Muscle of leg (tissue), 3 donors: ENCODE measurements at regions not wholly inside any gene's neighbourhood (a gene's known extent, or its start where the extent isn't known, plus 50 kb on each side); places are given as distances from the start of the nearest gene placed in this dataset.

Experiments used
- DNase-seq: peaks from one replicate; pipeline ENCODE4 v3.0.0; 2013
- H3K27ac ChIP-seq: one replicate; pipeline ENCODE4 v1.5.1; 2013; ENCODE audit warnings: mild to moderate bottlenecking, low read length, control low read depth
- H3K27me3 ChIP-seq: one replicate; pipeline ENCODE4 v1.6.1; 2013; ENCODE audit warnings: low read length; ENCODE audit not compliant: control insufficient read depth, insufficient read depth
- H3K36me3 ChIP-seq: one replicate; pipeline ENCODE4 v1.6.1; 2013; ENCODE audit warnings: low read length; ENCODE audit not compliant: control insufficient read depth, insufficient read depth
- H3K4me1 ChIP-seq: one replicate; pipeline ENCODE4 v1.6.1; 2013; ENCODE audit warnings: low read length; ENCODE audit not compliant: control insufficient read depth, insufficient read depth
- H3K4me3 ChIP-seq: one replicate; pipeline ENCODE4 v1.5.1; 2013; ENCODE audit warnings: low read length, control low read depth
- H3K9me3 ChIP-seq: replicated peaks from 2 replicates; pipeline ENCODE4 v1.6.1; 2013; ENCODE audit warnings: low read depth, low read length; ENCODE audit not compliant: control insufficient read depth
- WGBS: methylation state at CpG from one replicate; pipeline ENCODE4 v1.1.5; 2013; ENCODE audit warnings: missing lambda C conversion rate; ENCODE audit not compliant: insufficient coverage; 5-methylcytosine and 5-hydroxymethylcytosine counted together

DNA sequence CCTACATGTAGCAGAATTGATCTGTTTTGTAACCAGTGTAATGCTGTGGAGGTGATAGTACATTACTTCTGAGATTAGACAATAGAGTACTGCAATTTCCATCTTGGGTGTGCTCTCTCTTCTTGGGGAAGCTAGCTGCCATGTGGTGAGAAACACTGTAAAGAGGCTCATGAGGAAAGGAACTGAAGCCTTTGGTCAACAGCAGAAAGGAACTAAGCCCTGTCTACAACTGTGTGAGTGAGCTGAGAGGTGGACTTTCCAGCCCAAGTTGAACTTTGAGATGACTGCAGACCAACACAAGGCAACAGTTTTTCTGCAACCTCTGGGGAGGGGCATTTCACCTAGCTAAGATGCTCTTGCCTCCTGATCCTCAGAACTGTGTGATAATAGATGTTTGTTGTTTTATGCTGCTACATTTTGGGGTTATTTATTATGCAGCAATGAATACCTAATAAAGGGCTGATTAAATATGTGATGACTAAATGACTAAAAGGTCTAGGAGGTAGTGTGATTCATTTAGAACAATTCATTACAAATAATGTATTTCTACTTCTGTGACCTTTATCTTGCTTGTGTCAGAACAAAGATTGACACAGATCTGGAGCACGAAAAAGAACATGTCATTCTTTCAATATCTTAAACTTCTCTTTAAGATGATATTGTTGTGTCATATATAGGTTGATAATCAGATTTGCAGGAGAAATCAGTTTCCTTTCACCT, 121.6 kb upstream of the THRB start:
- whole genome bisulfite sequencing = no CpG with 5 or more reads among the region's 1 CpG
- no peak overlapping the region for H3K27ac ChIP-seq
- no peaks in the 10 kb centered on the region for H3K36me3 ChIP-seq
- no peaks in the 10 kb centered on the region for H3K9me3 ChIP-seq
- H3K27me3 ChIP-seq = no peaks in the 10 kb centered on the region
- H3K4me1 ChIP-seq = no peaks in the 10 kb centered on the region
- DNase-seq = no peak
- no peak overlapping the region for H3K4me3 ChIP-seq

- WGBS = no CpG with 5 or more reads among the region's 1 CpG
- Histone ChIP-seq H3K36me3 (no peaks in the 10 kb centered on the region), H3K9me3 (no peaks in the 10 kb centered on the region), H3K27me3 (no peaks in the 10 kb centered on the region), H3K4me3 (no peak overlapping the region), H3K27ac (no peak overlapping the region), H3K4me1 (no peaks in the 10 kb centered on the region)
- no peak for DNase-seq
Measured at GRCh38 chr3:24622138-24622537, 127.5 kb upstream of the THRB start.

DNA sequence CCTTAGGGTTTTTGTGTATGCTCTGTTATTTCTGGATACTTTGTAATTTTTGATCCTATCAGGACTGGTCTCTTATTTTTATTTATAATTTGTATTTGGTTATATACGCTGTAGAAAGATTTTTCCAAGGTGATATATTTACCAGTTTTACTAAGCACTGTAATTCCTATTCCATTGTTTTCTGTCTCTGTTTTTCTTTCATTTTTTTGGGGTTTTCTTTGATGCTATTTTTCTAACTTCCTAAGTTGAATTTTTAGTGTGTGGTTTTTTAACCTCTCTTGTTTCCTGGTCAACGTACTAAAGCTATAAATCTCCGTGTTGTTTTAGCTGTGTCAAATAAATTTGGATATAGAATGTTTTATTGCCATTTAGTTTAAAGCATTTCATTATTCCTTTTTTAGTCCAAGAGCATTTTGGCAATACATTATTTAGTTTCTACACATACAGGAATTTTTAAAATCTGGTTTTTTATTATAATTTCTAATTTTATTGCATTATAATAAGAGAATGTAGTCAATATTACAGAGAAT, 128.1 kb upstream of the THRB start:
- WGBS = no CpG with 5 or more reads among the region's 3 CpGs

DNA sequence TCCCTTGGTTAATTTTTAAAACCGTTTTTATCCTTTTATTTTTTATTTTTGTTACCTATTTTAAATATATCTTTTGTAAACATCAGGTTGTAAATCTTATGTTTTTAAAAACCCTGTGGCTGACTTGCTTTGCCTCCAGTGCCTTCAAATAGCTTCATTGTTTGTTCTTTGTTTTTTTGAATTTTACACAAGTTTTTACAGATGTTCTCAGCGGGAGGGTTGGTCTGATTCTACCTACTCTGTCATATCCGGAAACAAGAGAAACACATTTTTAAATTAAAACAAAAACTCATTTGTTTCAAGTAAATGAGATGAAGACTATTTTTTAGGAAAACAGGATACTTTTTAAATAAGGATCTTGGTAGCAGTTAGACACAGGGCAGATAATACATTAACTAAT, 129.0 kb upstream of the THRB start:
- Histone ChIP-seq H3K27ac (no peak overlapping the region), H3K4me1 (no peaks in the 10 kb centered on the region), H3K27me3 (no peaks in the 10 kb centered on the region), H3K36me3 (no peaks in the 10 kb centered on the region), H3K9me3 (no peaks in the 10 kb centered on the region), H3K4me3 (no peak overlapping the region)
- DNase-seq = no peak
- WGBS = no CpG with 5 or more reads among the region's 3 CpGs

More for the DNA sequence above, 128.1 kb upstream of the THRB start:
- H3K4me3 ChIP-seq = no peak overlapping the region
- H3K27me3 ChIP-seq = no peaks in the 10 kb centered on the region
- no peaks in the 10 kb centered on the region for H3K36me3 ChIP-seq
- H3K9me3 ChIP-seq = no peaks in the 10 kb centered on the region
- DNase-seq = no peak
- H3K4me1 ChIP-seq = no peaks in the 10 kb centered on the region
- no peak overlapping the region for H3K27ac ChIP-seq

DNA sequence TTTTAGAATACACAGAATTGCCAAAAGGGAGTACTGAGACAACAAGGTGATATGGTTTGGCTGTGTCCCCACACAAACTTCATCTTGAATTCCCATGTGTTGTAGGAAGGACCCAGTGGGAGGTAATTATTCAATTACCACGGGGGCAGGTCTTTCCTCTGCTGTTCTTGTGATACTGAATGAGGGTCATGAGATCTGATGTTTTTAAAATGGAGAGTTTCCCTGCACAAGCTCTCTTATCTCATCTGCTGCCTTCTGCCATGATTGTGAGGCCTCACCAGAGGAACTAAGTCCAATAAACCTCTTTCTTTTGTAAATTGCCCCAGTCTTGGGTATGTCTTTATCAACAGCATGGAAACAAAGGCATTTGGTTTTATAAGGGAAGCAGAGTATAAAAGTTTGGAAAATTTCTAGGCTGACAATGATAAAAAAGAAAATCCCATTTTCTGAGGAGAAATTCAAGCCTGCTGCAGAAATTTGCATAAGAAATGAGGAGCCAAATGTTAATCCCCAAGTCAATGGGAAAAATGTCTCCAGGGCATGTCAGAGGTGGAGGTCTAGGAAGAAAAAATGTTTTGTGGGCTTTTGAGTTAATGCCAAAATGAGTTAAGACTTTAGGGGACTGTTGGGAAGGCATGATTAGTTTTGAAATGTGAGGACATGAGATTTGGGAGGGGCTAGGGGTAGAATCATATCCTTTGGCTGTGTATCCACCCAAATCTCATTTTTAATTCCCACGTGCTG, 130.5 kb upstream of the THRB start:
- H3K4me1 ChIP-seq = no peaks in the 10 kb centered on the region
- DNase-seq = no peak
- no peaks in the 10 kb centered on the region for H3K27me3 ChIP-seq
- H3K36me3 ChIP-seq = no peaks in the 10 kb centered on the region
- H3K4me3 ChIP-seq = no peak overlapping the region
- no CpG with 5 or more reads among the region's 2 CpGs for WGBS
- no peak overlapping the region for H3K27ac ChIP-seq
- no peaks in the 10 kb centered on the region for H3K9me3 ChIP-seq

DNA sequence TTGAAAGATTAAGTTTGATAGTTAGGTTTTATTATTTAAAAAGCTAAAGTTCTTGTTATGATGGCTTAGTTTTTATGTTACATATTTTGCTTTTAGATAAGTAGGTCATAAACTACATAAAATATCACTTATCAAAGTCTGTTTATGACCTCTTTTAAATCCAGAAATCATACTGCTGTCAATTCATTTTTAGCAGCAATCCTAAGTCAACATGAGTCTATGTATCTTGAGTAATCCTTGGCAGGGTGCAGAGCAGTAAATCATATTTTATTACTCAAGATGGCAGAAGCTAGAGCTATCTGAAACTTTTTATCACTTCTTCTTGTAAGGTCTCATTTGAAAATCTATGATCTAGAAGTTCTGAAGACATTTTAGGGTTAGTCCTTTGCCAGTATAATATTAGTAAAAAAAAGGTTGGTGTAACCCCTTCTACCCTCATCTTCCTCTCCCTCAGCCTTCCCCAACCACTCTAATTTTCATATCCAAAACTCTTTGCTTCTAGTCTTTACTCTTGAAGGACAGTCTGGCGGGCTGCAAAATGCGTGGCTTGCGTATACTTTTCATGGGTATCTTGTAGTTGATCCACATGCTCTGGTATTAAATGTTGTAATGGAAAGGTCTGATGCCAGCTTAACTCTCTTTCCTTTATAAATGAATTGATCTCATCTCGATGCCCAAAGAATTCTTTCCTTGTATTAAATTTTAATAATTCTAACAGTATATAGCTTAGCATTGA, 134.0 kb upstream of the THRB start:
- Histone ChIP-seq H3K36me3 (no peaks in the 10 kb centered on the region), H3K9me3 (no peaks in the 10 kb centered on the region), H3K4me1 (no peaks in the 10 kb centered on the region), H3K4me3 (no peak overlapping the region), H3K27me3 (no peaks in the 10 kb centered on the region), H3K27ac (no peak overlapping the region)
- peak; percentile 49 for DNase-seq
- no CpG with 5 or more reads among the region's 4 CpGs for WGBS

DNA sequence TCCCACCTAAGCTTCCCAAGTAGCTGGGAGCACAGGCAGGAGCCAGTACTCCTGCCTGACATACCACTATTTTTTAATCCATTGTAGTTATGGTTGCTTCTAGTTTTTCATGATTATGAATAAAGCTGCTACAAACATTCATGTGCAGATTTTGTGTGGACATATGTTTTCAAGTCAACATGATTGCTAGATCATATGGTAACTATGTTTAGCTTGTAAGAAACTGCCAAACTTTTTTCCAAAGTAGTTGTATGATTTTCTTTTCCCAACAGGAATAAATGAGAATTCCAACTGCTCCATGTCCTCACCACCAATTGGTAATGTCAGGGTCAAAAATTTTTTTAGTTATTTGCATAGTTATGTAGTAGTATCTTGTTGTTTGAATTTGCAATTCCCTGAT, 136.8 kb upstream of the THRB start:
- H3K27me3 ChIP-seq = no peaks in the 10 kb centered on the region
- H3K9me3 ChIP-seq = no peaks in the 10 kb centered on the region
- H3K27ac ChIP-seq = no peak overlapping the region
- DNase-seq = peak; percentile 26
- H3K4me3 ChIP-seq = no peak overlapping the region
- no peaks in the 10 kb centered on the region for H3K4me1 ChIP-seq
- H3K36me3 ChIP-seq = no peaks in the 10 kb centered on the region

GRCh38 chr3:24639061-24639460, 144.4 kb upstream of the THRB start:
- H3K9me3 ChIP-seq = no peaks in the 10 kb centered on the region
- H3K27ac ChIP-seq = no peak overlapping the region
- H3K4me1 ChIP-seq = no peaks in the 10 kb centered on the region
- no peak for DNase-seq
- H3K36me3 ChIP-seq = no peaks in the 10 kb centered on the region
- whole genome bisulfite sequencing = no CpG with 5 or more reads among the region's 1 CpG
- H3K4me3 ChIP-seq = no peak overlapping the region
- no peaks in the 10 kb centered on the region for H3K27me3 ChIP-seq

DNA sequence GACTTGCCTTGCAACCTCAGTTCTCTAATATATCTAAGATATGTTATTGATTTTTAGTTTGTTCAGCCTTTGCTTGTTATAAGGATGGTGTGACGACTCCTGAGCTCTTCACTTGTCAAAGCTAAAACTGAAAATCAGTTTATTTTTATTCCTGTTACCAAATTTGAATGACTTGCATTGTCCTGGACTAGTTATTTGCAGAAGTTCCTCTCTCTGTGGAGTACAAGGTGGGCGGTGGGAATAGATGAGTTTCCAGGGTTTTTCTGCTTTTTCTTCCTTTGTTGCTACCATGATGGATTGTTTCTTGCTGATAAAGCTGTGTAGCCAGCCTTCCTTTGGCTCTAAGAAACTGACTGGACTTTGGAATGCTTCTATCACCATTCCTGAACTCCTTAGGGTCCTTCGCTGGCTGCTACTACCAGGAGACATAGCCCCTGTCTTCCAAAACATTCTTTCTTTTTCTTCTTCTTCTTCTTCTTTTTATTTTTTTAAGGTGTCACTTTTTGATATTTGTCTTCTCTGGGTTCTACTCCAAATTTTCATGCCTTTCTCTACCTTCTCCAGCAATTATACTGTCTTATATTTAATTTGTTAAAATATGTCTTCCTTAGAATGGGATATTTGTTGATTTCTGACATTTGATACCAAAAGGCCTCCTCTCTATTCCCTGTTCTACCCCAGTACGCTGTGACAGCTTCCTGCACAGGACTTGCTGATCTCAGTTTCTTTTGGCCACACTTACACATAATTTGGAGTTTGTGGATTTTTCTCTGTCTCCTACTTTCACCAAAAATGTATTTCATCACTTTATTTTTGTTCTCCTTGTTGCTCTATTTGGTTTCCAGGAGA, 145.1 kb upstream of the THRB start:
- Histone ChIP-seq H3K4me3 (no peak overlapping the region), H3K4me1 (no peaks in the 10 kb centered on the region), H3K27ac (no peak overlapping the region), H3K36me3 (no peaks in the 10 kb centered on the region), H3K27me3 (no peaks in the 10 kb centered on the region), H3K9me3 (no peaks in the 10 kb centered on the region)
- no CpG with 5 or more reads among the region's 4 CpGs for WGBS
- DNase-seq = no peak
